ENCODE measurements at regions not wholly inside any gene's neighbourhood (a gene's known extent, or its start where the extent isn't known, plus 50 kb on each side); places are given as distances from the start of the nearest gene placed in this dataset.

DNA sequence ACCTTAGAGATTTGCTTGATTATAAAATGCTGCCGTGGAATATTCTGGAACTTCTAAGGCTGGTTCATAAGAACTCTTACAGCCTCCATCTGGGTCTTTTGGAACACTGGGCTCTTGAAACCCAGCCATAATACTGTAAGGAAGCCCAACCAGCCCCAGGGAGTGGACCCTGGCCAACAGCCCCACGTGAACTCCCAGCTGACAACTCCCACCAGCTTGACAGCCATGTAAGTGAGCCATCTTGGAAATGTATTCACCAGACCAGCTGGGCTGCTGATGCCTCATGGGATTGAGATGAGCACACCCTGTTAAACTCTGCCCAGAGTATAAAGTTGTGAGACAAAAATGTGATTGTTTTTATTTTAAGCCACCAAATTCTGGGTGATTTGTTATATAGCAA is 378.7 kb upstream of the RAG2 start:
- no peak for TF ChIP-seq TAF1 (IDR thresholded peaks at IDR 0.05; ENCODE audit: low read depth)
- TF ChIP-seq POLR2AphosphoS5 (IDR thresholded peaks at IDR 0.05): no peak
- TF ChIP-seq, protein P1, sequence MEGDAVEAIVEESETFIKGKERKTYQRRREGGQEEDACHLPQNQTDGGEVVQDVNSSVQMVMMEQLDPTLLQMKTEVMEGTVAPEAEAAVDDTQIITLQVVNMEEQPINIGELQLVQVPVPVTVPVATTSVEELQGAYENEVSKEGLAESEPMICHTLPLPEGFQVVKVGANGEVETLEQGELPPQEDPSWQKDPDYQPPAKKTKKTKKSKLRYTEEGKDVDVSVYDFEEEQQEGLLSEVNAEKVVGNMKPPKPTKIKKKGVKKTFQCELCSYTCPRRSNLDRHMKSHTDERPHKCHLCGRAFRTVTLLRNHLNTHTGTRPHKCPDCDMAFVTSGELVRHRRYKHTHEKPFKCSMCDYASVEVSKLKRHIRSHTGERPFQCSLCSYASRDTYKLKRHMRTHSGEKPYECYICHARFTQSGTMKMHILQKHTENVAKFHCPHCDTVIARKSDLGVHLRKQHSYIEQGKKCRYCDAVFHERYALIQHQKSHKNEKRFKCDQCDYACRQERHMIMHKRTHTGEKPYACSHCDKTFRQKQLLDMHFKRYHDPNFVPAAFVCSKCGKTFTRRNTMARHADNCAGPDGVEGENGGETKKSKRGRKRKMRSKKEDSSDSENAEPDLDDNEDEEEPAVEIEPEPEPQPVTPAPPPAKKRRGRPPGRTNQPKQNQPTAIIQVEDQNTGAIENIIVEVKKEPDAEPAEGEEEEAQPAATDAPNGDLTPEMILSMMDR (IDR thresholded peaks at IDR 0.05; ENCODE audit: poor library complexity, severe bottlenecking): no peak
- TF ChIP-seq EP300 (conservative IDR thresholded peaks at IDR 0.05; ENCODE audit: poor library complexity, severe bottlenecking): no peak
- no peak for TF ChIP-seq EZH2 (IDR thresholded peaks at IDR 0.05; ENCODE audit: borderline replicate concordance, insufficient read depth, low read length, poor library complexity, severe bottlenecking)
- TF ChIP-seq MXI1 (conservative IDR thresholded peaks at IDR 0.05; ENCODE audit: poor library complexity, severe bottlenecking): no peak
- no peak for TF ChIP-seq RAD21 (conservative IDR thresholded peaks at IDR 0.05)
